GM18909 (cell line): ENCODE measurements at regions not wholly inside any gene's neighbourhood (a gene's known extent, or its start where the extent isn't known, plus 50 kb on each side); places are given as distances from the start of the nearest gene placed in this dataset.
"Not testable (repeated sequence)": the region's sequence is repeated elsewhere in the genome, so short reads cannot be mapped to it uniquely, and the experiment has no call there.

Experiments used
- ATAC-seq: cut with Tn5 transposase; IDR thresholded peaks from one replicate; pipeline ENCODE4 v1.9.1; 2021; ENCODE audit warnings: mild to moderate bottlenecking; ENCODE audit not compliant: unreplicated experiment, poor library complexity

- no peak for ATAC-seq
These were observed 273.7 kb upstream of the UBE2E3 start for GRCh38 chr2:180706694-180707093.

- ATAC-seq, result no peak
These were observed 274.9 kb upstream of the UBE2E3 start for GRCh38 chr2:180705551-180705950.

- ATAC-seq, result no peak
These were observed 275.3 kb upstream of the UBE2E3 start for GRCh38 chr2:180705122-180705521.

GRCh38 chr2:180699657-180700361 lies 280.6 kb upstream of the UBE2E3 start:
- ATAC-seq, result no peak

GRCh38 chr2:180698668-180699067 lies 281.7 kb upstream of the UBE2E3 start:
- ATAC-seq, result no peak

GRCh38 chr2:180695586-180696401 lies 284.6 kb upstream of the UBE2E3 start:
- no peak for ATAC-seq

- no peak for ATAC-seq
These were observed 285.7 kb upstream of the UBE2E3 start for GRCh38 chr2:180694445-180695421.

- no peak for ATAC-seq
These were observed 288.1 kb upstream of the UBE2E3 start for GRCh38 chr2:180692322-180692721.

- not testable (repeated sequence) for ATAC-seq
These were observed 288.6 kb upstream of the UBE2E3 start for GRCh38 chr2:180691855-180692223.

- not testable (repeated sequence) for ATAC-seq
These were observed 289.1 kb upstream of the UBE2E3 start for GRCh38 chr2:180691186-180691854.

GRCh38 chr2:180690611-180691010 lies 289.8 kb upstream of the UBE2E3 start:
- no peak for ATAC-seq

- no peak for ATAC-seq
These were observed 297.5 kb upstream of the UBE2E3 start for GRCh38 chr2:180682871-180683270.

GRCh38 chr2:180679693-180680092 lies 300.7 kb upstream of the UBE2E3 start:
- no peak for ATAC-seq

GRCh38 chr2:180678625-180678972 lies 301.8 kb upstream of the UBE2E3 start:
- no peak for ATAC-seq

GRCh38 chr2:180677930-180678624 lies 302.3 kb upstream of the UBE2E3 start:
- ATAC-seq, result no peak

GRCh38 chr2:180677200-180677599 lies 303.2 kb upstream of the UBE2E3 start:
- no peak for ATAC-seq

- no peak for ATAC-seq
These were observed 303.8 kb upstream of the UBE2E3 start for GRCh38 chr2:180676520-180677025.

- no peak for ATAC-seq
These were observed 305.2 kb upstream of the UBE2E3 start for GRCh38 chr2:180675170-180675569.

- ATAC-seq, result no peak
These were observed 308.0 kb upstream of the UBE2E3 start for GRCh38 chr2:180672377-180672776.
